BE2C (cell line): ENCODE measurements at regions not wholly inside any gene's neighbourhood (a gene's known extent, or its start where the extent isn't known, plus 50 kb on each side); places are given as distances from the start of the nearest gene placed in this dataset.

ENCODE experiments used
- DNase-seq: peaks from one replicate; pipeline ENCODE4 v3.0.0-alpha.2; 2020
- H3K27me3 ChIP-seq: fragments of 250-450 bp; sonication (Bioruptor Pico); 2 replicates; pipeline ENCODE4 v1.5.1; 2020; ENCODE audit warnings: mild to moderate bottlenecking
- H3K36me3 ChIP-seq: fragments of 250-450 bp; sonication (Bioruptor Pico); 2 replicates; pipeline ENCODE4 v1.5.1; 2020; ENCODE audit warnings: mild to moderate bottlenecking
- H3K4me1 ChIP-seq: fragments of 250-450 bp; sonication (Bioruptor Pico); 2 replicates; pipeline ENCODE4 v1.5.1; 2020
- H3K4me3 ChIP-seq: 2 replicates; pipeline ENCODE4 v1.5.1; 2011; ENCODE audit warnings: low read depth, low read length
- H3K9me3 ChIP-seq: fragments of 250-450 bp; sonication (Bioruptor Pico); 2 replicates; pipeline ENCODE4 v1.5.1; 2020
- CTCF ChIP-seq: IDR thresholded peaks from 2 replicates; pipeline ENCODE4 v1.5.1; 2012; ENCODE audit warnings: mild to moderate bottlenecking, low read depth, low read length

DNA sequence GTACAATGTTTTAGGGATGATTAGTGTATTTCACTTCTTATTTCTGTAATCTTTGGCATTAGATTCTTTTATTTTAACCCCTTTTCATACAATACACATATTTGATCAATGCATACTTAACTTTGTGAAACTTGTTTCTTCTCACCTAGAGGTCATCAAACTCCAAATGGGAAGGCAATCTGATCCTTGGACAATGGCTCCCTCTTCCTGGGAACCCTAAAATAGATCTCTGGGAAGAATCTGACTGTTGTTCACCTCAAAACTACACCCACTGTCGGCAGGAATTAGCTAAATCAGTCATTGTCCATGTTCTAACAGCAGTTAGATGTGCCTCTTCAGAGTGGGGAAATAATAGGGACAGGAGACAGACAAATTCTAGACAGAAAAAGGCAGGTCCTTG, 707.4 kb upstream of the CHORDC1 start:
- no peaks in the 10 kb centered on the region for H3K4me1 ChIP-seq
- H3K4me3 ChIP-seq: no peak overlapping the region
- DNase-seq: no peak
- no peaks in the 10 kb centered on the region for H3K27me3 ChIP-seq
- TF ChIP-seq CTCF: no peak
- H3K9me3 ChIP-seq: no peaks in the 10 kb centered on the region; the same call in 1 of the 2 replicates
- no peaks in the 10 kb centered on the region for H3K36me3 ChIP-seq

DNA sequence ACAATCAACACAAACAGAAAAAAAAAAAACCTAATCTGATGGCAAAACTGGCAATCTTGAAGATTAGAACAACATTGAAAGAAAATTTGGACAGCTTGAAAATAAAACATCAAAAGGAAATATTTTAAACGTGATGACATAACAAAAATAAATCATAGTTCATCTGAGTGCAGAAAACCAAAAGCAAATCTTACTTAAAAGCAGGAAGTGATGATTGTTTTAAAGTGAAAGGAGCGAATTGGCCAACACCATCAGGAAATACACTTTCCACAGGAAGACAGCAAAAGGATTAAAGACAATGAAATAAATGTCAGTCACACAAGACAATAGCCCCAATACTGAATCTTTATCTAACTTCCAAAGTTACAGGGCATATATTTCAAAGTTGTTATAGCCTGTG, 696.5 kb upstream of the CHORDC1 start:
- no peak for TF ChIP-seq CTCF
- H3K27me3 ChIP-seq: no peaks in the 10 kb centered on the region

DNA sequence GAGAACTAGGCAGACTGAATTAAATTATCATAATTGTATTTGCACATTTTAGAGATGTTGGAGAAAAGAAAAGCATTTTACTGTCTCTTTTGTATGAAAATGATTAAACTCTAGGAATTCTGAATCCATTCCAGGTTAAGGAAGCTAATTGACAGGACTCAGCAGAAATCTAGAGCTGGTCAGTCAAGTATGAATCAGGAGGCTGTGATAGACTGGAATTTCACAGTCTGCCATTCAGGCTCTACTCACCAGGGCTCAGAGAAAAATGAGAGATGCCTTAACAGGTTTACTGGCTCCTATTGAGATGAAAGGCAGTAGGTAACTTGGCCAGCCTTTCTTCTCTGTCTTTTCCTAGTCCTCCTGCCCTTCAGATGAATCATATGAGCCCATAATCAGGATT, 693.9 kb upstream of the CHORDC1 start:
- Histone ChIP-seq H3K4me1 (no peaks in the 10 kb centered on the region), H3K36me3 (no peaks in the 10 kb centered on the region), H3K9me3 (no peaks in the 10 kb centered on the region), H3K4me3 (no peak overlapping the region), H3K27me3 (no peaks in the 10 kb centered on the region)
- DNase-seq: no peak
- no peak for TF ChIP-seq CTCF

More for the DNA sequence above, 696.5 kb upstream of the CHORDC1 start:
- no peaks in the 10 kb centered on the region for H3K36me3 ChIP-seq
- no peaks in the 10 kb centered on the region for H3K9me3 ChIP-seq
- H3K4me3 ChIP-seq: no peak overlapping the region
- DNase-seq: no peak
- H3K4me1 ChIP-seq: no peaks in the 10 kb centered on the region

GRCh38 chr11:90913131-90913668, 690.4 kb upstream of the CHORDC1 start:
- Histone ChIP-seq H3K4me3 (no peak overlapping the region), H3K27me3 (no peaks in the 10 kb centered on the region), H3K4me1 (no peaks in the 10 kb centered on the region), H3K36me3 (no peaks in the 10 kb centered on the region), H3K9me3 (no peaks in the 10 kb centered on the region)
- no peak for DNase-seq
- no peak for TF ChIP-seq CTCF

GRCh38 chr11:90912631-90913030, 689.8 kb upstream of the CHORDC1 start:
- DNase-seq: no peak
- Histone ChIP-seq H3K9me3 (no peaks in the 10 kb centered on the region), H3K4me3 (no peak overlapping the region), H3K36me3 (no peaks in the 10 kb centered on the region), H3K4me1 (no peaks in the 10 kb centered on the region), H3K27me3 (no peaks in the 10 kb centered on the region)
- no peak for TF ChIP-seq CTCF

DNA sequence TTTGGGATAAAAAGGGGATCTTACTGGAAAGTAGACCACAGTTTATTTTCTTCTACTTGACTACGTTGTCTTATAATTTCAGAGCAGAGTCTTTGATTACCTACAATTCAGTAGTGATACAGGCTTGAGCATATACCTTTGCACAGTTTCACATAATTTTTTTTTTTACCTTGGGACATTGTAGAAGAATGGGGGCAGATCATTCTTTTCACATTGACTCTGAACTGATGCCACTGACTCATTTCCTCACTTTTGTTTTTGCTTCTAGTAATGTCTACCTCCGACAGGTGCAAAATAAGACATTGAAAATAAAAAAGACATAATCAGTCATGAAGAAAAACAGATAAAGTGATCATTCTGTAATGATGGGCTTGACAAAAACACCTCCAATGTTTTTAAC, 688.3 kb upstream of the CHORDC1 start:
- H3K4me1 ChIP-seq: no peaks in the 10 kb centered on the region
- no peak for TF ChIP-seq CTCF

More for the DNA sequence above, 688.3 kb upstream of the CHORDC1 start:
- Histone ChIP-seq H3K9me3 (no peaks in the 10 kb centered on the region), H3K27me3 (no peaks in the 10 kb centered on the region), H3K4me3 (no peak overlapping the region), H3K36me3 (no peaks in the 10 kb centered on the region)
- no peak for DNase-seq
